NCI-H345 treated with DMSO at 0.1 percent for 48 hours (cell line): ENCODE measurements at regions not wholly inside any gene's neighbourhood (a gene's known extent, or its start where the extent isn't known, plus 50 kb on each side); places are given as distances from the start of the nearest gene placed in this dataset.

Experiments
- DNase-seq: peaks from one replicate; lab custom pipeline; 2025; ENCODE audit not compliant: unreplicated experiment; lab: John Stamatoyannopoulos, UW

- DNase-seq = no peak
These were observed 165.2 kb upstream of the DEFB112 start for GRCh38 chr6:50214937-50215336.

- DNase-seq = no peak
These were observed 168.1 kb upstream of the DEFB112 start for GRCh38 chr6:50217841-50218240.

GRCh38 chr6:50236164-50236563, 186.4 kb upstream of the DEFB112 start:
- DNase-seq = no peak

- no peak for DNase-seq
These were observed 190.1 kb upstream of the DEFB112 start for GRCh38 chr6:50239853-50240252.

- DNase-seq = no peak
These were observed 191.3 kb upstream of the DEFB112 start for GRCh38 chr6:50240986-50241385.

GRCh38 chr6:50249493-50249892, 199.8 kb upstream of the DEFB112 start:
- no peak for DNase-seq

GRCh38 chr6:50257322-50257721, 207.6 kb upstream of the DEFB112 start:
- no peak for DNase-seq

- no peak for DNase-seq
These were observed 210.2 kb upstream of the DEFB112 start for GRCh38 chr6:50259903-50260302.

- no peak for DNase-seq
These were observed 215.4 kb upstream of the DEFB112 start for GRCh38 chr6:50264995-50265571.

GRCh38 chr6:50270415-50270814, 220.7 kb upstream of the DEFB112 start:
- DNase-seq = peak; percentile 45

- no peak for DNase-seq
These were observed 221.5 kb upstream of the DEFB112 start for GRCh38 chr6:50271266-50271665.

- no peak for DNase-seq
These were observed 222.1 kb upstream of the DEFB112 start for GRCh38 chr6:50271817-50272216.

- no peak for DNase-seq
These were observed 222.9 kb upstream of the DEFB112 start for GRCh38 chr6:50272611-50273010.

- no peak for DNase-seq
These were observed 227.1 kb upstream of the DEFB112 start for GRCh38 chr6:50276771-50277261.

GRCh38 chr6:50277774-50278173, 228.0 kb upstream of the DEFB112 start:
- DNase-seq = no peak

- no peak for DNase-seq
These were observed 228.9 kb upstream of the DEFB112 start for GRCh38 chr6:50278663-50279062.

- DNase-seq = no peak
These were observed 236.0 kb upstream of the DEFB112 start for GRCh38 chr6:50285735-50286134.

GRCh38 chr6:50288241-50288640, 238.5 kb upstream of the DEFB112 start:
- no peak for DNase-seq

- DNase-seq = no peak
These were observed 239.2 kb upstream of the DEFB112 start for GRCh38 chr6:50288881-50289280.

- DNase-seq = no peak
These were observed 239.6 kb upstream of the DEFB112 start for GRCh38 chr6:50289366-50289765.

GRCh38 chr6:50301307-50301706, 251.6 kb upstream of the DEFB112 start:
- DNase-seq = no peak

- DNase-seq = no peak
These were observed 255.9 kb upstream of the DEFB112 start for GRCh38 chr6:50305660-50306059.

- no peak for DNase-seq
These were observed 268.8 kb upstream of the DEFB112 start for GRCh38 chr6:50318536-50318935.
